AG04449 (cell line): ENCODE measurements at regions not wholly inside any gene's neighbourhood (a gene's known extent, or its start where the extent isn't known, plus 50 kb on each side); places are given as distances from the start of the nearest gene placed in this dataset.

Source experiments
- CTCF ChIA-PET: fragments of 350-600 bp; formaldehyde crosslinking; extraction: SDS; loops from one replicate; lab custom pipeline; 2021; ENCODE audit warnings: antibody characterized with exemption; lab: Yijun Ruan, JAX
- POLR2A ChIA-PET: fragments of 400-600, 350-600 bp; formaldehyde crosslinking; extraction: SDS; loops from one replicate; lab custom pipeline; 2020; ENCODE audit warnings: antibody characterized with exemption, inconsistent platforms; lab: Yijun Ruan, JAX
- DNase-seq: peaks from one replicate; pipeline ENCODE4 v3.0.0-alpha.2; 2010; ENCODE audit warnings: low read depth, low spot score
- H3K4me3 ChIP-seq: 2 replicates; pipeline ENCODE4 v1.5.1; 2011; ENCODE audit warnings: low read depth, mild to moderate bottlenecking, control low read depth, low read length
- CTCF ChIP-seq: IDR thresholded peaks from one replicate; pipeline ENCODE4 v1.5.1; 2011; ENCODE audit warnings: mild to moderate bottlenecking, moderate library complexity, low read length, control low read depth, inconsistent platforms; ENCODE audit not compliant: insufficient read depth; ENCODE audit errors: missing control alignments

GRCh38 chr16:72228014-72228413, 56.1 kb upstream of the PMFBP1 start:
- H3K4me3 ChIP-seq = no peak overlapping the region
- TF ChIP-seq CTCF = no peak
- ChIA-PET POLR2A (no interaction called here), CTCF (interaction anchor here (1.2 kb wide), 1 partner anchor 239 kb away, joined by 5 read pairs; no protein-coding TSS in a partner anchor)
- no peak for DNase-seq

- no peak for TF ChIP-seq CTCF
- POLR2A ChIA-PET = no interaction called here
- H3K4me3 ChIP-seq = no peak overlapping the region
- CTCF ChIA-PET = interaction anchor here (0.7 kb wide), 1 partner anchor 101 kb away, joined by 4 read pairs; no protein-coding TSS in a partner anchor
- DNase-seq = no peak
These were observed 54.2 kb upstream of the PMFBP1 start for GRCh38 chr16:72226136-72226535.

GRCh38 chr16:72224260-72224768, 52.4 kb upstream of the PMFBP1 start:
- no peak for TF ChIP-seq CTCF
- ChIA-PET POLR2A (interaction anchor here (0.6 kb wide), 1 partner anchor 9 kb away, joined by 3 read pairs; no protein-coding TSS in a partner anchor), CTCF (interaction anchor here (1.0 kb wide), 1 partner anchor 243 kb away, joined by 3 read pairs; no protein-coding TSS in a partner anchor)
- no peak overlapping the region for H3K4me3 ChIP-seq
- DNase-seq = no peak

- POLR2A ChIA-PET = no interaction called here
- CTCF ChIA-PET = interaction anchor here (1.0 to 1.6 kb wide), 2 partner anchors 178 to 244 kb away, joined by 4 read pairs; no protein-coding TSS in a partner anchor
- no peak overlapping the region for H3K4me3 ChIP-seq
- DNase-seq = no peak
- TF ChIP-seq CTCF = no peak
These were observed 50.5 kb upstream of the PMFBP1 start for GRCh38 chr16:72222503-72222902.
